ENCODE measurements at regions not wholly inside any gene's neighbourhood (a gene's known extent, or its start where the extent isn't known, plus 50 kb on each side); places are given as distances from the start of the nearest gene placed in this dataset.

DNA sequence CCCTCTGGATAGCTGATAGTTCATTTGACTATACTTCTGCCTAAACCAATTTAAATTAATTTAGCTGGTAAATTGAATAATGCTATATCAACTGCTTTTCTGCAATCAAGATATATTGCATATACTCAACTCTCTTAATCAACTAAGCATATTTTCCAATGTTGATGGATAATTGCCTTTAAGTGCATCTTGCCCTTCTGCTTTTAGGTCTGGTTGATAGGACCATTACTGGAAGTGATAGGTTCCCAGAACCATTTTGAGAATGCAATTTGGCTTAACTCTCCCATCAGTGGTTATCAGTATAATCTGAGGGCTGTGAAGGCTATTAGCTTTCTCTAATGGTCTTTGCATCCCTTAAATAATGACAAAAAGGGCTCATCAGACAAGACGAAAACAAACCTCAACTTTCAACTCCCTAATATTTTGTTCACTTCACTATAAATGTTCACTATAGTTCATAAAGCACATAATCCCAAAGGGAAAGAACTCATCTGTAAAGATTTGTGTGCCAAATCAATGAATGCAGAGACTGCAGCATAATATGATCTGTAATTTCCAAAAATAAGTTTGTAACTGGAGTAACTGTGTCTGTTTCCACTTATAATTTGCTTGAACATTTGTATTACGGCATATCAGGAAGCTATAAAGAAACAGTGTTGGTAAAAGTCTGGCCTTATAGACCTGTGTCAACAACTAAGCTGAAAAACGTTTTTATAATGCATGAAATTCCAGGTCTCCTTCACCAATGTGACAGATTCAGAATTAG is 273.6 kb downstream of the FBXO8 start:
- TF ChIP-seq, protein P1, sequence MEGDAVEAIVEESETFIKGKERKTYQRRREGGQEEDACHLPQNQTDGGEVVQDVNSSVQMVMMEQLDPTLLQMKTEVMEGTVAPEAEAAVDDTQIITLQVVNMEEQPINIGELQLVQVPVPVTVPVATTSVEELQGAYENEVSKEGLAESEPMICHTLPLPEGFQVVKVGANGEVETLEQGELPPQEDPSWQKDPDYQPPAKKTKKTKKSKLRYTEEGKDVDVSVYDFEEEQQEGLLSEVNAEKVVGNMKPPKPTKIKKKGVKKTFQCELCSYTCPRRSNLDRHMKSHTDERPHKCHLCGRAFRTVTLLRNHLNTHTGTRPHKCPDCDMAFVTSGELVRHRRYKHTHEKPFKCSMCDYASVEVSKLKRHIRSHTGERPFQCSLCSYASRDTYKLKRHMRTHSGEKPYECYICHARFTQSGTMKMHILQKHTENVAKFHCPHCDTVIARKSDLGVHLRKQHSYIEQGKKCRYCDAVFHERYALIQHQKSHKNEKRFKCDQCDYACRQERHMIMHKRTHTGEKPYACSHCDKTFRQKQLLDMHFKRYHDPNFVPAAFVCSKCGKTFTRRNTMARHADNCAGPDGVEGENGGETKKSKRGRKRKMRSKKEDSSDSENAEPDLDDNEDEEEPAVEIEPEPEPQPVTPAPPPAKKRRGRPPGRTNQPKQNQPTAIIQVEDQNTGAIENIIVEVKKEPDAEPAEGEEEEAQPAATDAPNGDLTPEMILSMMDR (IDR thresholded peaks at IDR 0.05), result no peak
- TF ChIP-seq POLR2A (IDR thresholded peaks at IDR 0.05), result no peak
- TF ChIP-seq EP300 (IDR thresholded peaks at IDR 0.05), result no peak
